Gastrocnemius medialis (tissue), 4 donors: ENCODE measurements at regions not wholly inside any gene's neighbourhood (a gene's known extent, or its start where the extent isn't known, plus 50 kb on each side); places are given as distances from the start of the nearest gene placed in this dataset.

ENCODE experiments used
- CTCF ChIP-seq, 5 experiments: fragments of 450-650 bp in 3 of 5; fragments of 200-600 bp in 2 of 5; sonication (generic) in 2 of 5; IDR thresholded peaks in 4 of 5; conservative IDR thresholded peaks in 1 of 5; 1 replicate in 4 of 5; 2 replicates in 1 of 5; pipeline ENCODE4 v1.5.1; 2016 to 2019; ENCODE audit warnings: antibody characterized with exemption in 5 of 5, mild to moderate bottlenecking in 3 of 5, moderate library complexity in 3 of 5
- POLR2A ChIP-seq, 2 donors: fragments of 450-650 bp; IDR thresholded peaks; one replicate each; pipeline ENCODE4 v1.6.1; 2017; ENCODE audit warnings: antibody characterized with exemption in 2 of 2, mild to moderate bottlenecking in 2 of 2, moderate library complexity in 2 of 2

- TF ChIP-seq CTCF (IDR thresholded peaks at IDR 0.05 in 4 of 5, conservative IDR thresholded peaks at IDR 0.05 in 1 of 5): no peak
- TF ChIP-seq POLR2A (IDR thresholded peaks at IDR 0.05): no peak
Observed at GRCh38 chr20:22740829-22741228, 156.5 kb upstream of the FOXA2 start.
